ENCODE measurements at regions not wholly inside any gene's neighbourhood (a gene's known extent, or its start where the extent isn't known, plus 50 kb on each side); places are given as distances from the start of the nearest gene placed in this dataset.
"Not testable (repeated sequence)": the region's sequence is repeated elsewhere in the genome, so short reads cannot be mapped to it uniquely, and the experiment has no call there.

- DNase-seq (ENCODE audit: low spot score) = no peak
These were observed 218.0 kb upstream of the ADGRL4 start for GRCh38 chr1:79224537-79224936.

GRCh38 chr1:79220509-79220908 is 214.0 kb upstream of the ADGRL4 start:
- DNase-seq (ENCODE audit: low spot score) = no peak

GRCh38 chr1:79215311-79215710 is 208.8 kb upstream of the ADGRL4 start:
- DNase-seq (ENCODE audit: low spot score) = no peak

DNA sequence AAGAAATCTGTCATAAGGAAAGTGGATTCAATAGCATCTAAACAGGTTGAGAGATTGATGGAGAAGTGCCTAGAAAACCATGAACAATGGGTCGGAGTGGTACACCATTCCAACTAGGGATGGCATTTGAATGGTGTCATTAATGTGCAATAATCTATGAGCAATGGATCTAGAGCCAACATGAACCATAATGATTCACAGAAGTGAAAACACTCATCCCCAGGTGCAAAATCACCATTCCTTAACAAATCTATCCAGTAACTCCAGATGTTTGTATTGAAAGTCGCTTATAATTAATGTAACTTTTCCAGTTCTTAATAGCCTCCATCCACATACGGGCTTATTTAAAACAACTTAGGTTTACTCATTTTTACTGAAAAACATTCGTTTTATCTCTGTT is 201.3 kb upstream of the ADGRL4 start:
- no peak for DNase-seq (ENCODE audit: low spot score)

DNA sequence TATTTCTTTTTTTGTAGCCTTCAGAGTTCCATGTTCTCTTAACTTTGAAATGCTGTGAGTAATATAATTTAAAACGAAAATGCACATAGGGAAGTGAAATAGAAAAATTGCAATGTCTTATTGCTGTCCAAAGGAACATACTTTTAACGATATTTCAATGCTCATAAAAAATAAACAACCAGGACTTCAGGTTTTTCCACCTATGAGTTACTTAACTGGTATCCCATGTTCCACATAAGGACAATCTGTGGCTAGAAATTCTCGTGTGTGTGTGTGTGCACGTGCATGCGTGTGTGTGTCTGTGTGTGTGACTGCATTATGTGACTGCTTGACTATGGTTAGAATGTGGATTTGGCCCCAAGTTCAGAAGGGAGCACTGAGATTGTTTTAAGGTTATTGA is 200.8 kb upstream of the ADGRL4 start:
- no peak for DNase-seq (ENCODE audit: low spot score)

DNA sequence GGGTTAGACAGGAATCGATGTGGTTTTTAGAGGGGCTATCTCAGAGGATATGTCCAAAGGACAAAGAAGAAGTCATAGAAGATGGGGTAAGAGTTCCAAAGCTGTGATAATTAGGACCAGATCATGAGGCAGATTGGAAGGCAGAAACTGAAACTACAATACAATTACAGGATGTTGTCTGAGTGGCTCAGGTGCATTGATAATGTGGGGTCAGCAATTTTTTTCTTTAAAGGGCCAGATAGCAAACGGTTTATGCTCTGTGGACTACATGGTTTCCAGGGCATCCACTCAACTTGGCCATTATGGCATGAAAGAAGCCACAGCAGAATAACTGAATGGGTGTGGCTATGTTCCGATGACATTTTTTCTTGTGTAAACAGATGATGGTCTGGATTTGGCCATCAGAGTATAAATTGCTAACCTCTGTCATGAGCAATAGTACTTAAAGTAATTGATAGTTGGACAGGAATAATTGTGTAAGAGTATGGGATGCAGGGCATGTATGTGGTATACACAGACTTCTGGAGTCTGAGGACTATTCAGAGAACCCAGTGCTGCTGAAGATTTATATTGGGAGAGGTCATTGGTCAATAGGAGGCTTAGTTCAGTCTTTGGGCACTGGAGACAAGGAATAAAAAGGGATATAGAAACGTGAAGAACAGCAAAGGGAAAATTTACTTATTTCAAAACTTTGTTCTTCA is 198.4 kb upstream of the ADGRL4 start:
- peak; percentile 12 for DNase-seq (ENCODE audit: low spot score)

DNA sequence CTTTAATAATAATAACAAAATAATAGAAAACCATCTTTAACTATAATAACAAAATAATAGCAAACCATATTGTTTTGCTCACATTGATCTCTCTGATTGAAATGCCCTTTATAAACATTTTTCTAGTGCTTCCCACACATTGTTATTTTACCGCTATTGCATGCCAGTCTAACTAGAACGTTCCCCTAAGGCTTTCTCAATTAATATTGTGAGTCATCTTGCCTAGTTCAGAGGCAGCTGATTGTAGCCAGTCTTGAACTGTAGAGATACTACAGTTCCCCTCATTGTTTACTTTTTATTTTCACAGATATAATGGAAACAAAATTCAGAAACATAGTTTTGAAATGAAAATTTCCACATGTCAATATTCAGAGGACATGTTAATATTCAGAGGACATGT is 192.3 kb upstream of the ADGRL4 start:
- DNase-seq (ENCODE audit: low spot score) = peak; percentile 47

- peak; percentile 15 for DNase-seq (ENCODE audit: low spot score)
These were observed 190.9 kb upstream of the ADGRL4 start for GRCh38 chr1:79197421-79197820.

DNA sequence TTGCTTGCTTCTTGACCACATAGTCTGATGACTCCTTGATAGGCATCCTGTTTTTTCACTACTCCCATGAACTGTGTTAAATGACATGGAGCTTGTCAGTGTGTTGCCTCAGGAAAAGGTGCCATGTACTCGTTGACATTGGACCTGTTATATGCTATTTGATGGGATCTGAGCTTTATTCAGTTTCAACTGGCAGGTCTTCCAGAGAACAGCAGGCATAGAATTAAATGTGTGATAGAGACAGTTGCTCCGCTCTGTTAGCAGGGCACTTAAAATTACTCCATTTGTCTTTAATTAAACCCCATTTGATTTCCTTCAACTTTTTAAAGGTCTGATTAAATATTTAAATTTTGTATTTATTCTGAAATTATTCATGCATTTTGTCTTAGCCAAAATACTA is 189.7 kb upstream of the ADGRL4 start:
- DNase-seq (ENCODE audit: low spot score) = no peak

DNA sequence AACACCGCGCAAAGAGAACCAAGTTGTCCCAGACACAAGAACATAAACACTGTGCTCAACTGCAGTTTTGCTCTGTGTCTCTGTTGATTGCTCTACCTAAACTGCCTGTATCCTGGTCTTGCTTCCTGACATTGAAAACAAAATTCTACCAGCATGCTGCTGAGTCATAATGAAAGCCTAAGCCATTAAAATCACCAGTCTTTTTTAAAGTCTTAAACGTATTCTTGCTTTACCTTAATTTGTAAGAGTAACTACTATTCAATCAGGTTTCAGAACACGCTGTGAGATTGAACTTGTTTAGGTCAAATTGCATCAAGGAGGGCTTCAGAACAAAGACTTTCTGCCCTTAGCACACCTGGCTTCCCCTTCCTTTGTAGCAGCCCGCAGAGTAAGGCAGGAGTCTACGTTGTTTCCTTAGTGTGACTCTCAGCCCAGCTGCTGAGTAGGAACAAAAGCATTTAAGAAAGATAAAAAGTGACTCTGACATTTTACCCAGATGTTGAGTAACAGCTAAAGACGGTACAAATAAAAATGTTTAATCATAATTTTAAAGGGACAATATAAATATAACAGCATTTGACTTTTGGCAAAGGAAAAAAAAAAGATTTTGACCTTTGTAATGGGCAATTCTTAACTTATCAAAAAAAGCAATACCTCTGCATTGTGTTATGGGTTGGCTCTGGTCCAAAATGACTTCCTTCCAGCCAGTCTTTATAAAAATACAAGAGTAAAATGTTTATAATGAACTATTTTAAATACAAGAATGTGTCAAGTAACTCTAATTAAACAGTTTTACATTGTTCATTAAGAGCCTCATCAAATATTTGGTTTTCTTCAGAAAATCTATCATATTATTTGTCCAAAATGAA is 186.9 kb upstream of the ADGRL4 start:
- peak; percentile 47 for DNase-seq (ENCODE audit: low spot score)

DNA sequence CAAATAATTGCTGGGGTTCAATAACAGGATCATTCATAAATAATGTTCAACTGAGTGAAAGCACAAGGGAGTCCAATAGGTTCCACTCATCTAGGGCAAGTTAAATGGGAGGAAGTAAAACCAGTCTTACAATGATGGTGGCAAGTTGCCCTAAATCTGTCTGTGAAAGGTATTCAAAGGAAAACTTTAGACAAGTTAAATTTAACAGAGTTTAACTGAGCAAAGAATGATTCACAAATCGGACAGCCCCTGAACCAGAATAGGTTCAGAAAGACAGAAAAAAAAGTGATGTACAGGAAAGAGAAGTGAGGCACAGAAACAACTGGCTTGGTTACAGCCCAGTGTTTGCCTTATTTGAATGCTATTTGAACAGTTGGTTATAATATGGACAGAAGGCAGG is 183.5 kb upstream of the ADGRL4 start:
- DNase-seq (ENCODE audit: low spot score) = no peak

DNA sequence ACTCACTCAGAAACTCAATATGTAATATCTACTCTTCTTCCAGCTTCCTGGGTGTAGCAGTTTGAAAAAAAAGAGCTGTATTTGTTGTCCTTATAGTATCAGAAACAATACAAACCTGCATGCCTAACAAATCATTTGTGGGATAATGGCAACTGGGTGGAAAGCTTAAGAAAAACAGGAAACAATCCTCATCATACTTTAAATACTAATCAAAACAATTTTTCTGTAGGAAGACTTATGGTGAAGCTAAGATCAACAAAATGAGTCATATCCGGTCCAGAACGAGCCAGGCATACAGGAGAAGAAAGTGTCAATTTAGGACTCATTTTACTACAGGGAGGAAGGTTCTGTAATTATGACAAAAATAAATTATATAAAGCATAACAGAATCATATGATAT is 181.8 kb upstream of the ADGRL4 start:
- DNase-seq (ENCODE audit: low spot score) = no peak

DNA sequence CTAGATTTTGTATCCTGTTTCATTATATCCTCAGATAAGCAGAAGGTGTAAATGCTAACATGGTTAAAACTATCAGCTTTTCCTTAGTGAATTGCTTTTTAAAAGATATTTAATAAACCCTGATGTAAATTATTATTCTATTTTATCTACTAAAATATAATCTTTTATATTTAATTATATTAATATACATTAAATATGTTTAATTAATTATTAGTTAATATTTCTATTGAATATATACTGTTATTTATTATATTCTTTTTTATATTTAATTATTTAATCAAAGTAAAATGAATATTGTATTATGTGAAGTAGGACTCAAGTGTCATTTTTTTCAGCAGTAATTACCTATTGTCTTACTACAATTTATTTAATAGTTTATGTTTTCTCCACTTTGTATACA is 179.7 kb upstream of the ADGRL4 start:
- DNase-seq (ENCODE audit: low spot score) = no peak

DNA sequence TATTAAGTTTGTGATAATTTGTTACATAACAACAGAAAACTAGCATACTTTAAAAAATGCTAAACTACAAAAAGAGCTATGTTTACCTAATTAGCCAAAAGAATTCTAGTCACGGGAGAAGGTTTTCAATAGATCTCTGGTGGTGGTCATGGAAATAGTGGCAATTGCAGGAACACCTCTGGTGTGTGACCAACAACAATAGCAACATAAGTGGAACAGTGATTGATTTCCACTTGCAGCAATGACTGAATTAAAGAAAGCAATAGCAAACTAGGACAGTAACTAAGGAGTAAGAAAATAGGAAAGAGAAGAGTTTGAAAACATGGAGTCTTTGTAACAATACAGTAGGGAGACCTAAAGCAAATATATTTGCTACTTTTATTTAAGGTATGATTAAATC is 171.3 kb upstream of the ADGRL4 start:
- no peak for DNase-seq (ENCODE audit: low spot score)

- DNase-seq (ENCODE audit: low spot score) = peak; percentile 9
These were observed 154.5 kb upstream of the ADGRL4 start for GRCh38 chr1:79161077-79161476.

DNA sequence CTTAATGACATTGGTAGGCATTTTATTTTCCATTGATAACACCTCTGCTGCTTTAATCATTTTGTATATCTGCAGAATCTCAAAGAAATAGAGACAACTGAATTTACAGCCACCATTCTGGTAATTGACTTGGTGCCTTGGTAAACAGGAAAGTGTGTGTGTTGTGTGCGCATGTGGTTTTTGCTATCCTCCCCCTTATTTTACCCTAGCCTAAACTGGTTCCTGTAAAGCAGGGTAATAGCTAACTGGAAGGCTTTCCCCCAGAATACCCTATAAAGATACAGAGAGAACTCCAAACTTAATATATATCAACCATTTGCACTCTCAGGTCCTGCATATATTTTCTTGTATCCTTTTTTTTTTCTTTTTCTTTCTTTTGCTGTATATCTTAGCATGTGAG is 149.5 kb upstream of the ADGRL4 start:
- no peak for DNase-seq (ENCODE audit: low spot score)

DNA sequence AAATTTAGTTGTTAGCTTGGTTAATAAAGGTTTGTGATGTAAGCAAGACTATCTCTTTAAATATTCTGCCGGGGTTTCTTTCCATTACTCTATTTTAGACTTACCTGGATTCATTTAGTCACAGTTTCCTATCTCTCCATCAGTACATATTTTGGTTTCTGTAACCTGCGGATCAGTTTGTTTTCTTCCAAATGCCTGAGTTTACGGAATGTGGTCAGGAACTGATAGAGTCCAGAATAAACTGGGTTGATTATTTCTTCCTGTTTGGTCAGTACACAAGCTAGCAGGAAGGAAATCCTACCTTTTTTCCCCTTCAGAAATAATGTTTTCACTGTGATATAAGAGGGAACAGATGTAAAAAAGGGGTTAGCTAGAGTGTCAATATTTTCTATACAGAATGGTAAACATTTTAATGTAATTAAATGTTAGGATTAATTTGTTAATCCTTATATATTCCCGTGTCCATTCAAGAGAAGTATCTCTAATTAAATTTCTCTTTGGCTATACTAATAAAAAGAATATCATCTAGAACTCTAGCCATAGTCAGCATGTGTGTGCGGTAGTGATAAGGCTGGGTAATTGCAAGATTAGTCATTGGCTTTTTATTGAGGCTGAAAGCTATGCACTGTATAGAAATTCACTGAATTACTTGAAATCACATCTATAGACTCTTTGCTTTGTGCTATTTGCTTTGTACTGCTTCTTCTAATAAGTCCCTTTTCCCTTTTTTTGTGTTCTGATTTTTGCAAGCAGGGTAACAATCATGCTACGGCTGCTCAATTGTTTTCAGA is 144.7 kb upstream of the ADGRL4 start:
- no peak for DNase-seq (ENCODE audit: low spot score)

- DNase-seq (ENCODE audit: low spot score) = no peak
These were observed 144.0 kb upstream of the ADGRL4 start for GRCh38 chr1:79150576-79150975.

- not testable (repeated sequence) for DNase-seq (ENCODE audit: low spot score)
These were observed 131.7 kb upstream of the ADGRL4 start for GRCh38 chr1:79138227-79138626.

GRCh38 chr1:79133774-79134364 is 127.3 kb upstream of the ADGRL4 start:
- no peak for DNase-seq (ENCODE audit: low spot score)

GRCh38 chr1:79131626-79132025 is 125.1 kb upstream of the ADGRL4 start:
- no peak for DNase-seq (ENCODE audit: low spot score)

DNA sequence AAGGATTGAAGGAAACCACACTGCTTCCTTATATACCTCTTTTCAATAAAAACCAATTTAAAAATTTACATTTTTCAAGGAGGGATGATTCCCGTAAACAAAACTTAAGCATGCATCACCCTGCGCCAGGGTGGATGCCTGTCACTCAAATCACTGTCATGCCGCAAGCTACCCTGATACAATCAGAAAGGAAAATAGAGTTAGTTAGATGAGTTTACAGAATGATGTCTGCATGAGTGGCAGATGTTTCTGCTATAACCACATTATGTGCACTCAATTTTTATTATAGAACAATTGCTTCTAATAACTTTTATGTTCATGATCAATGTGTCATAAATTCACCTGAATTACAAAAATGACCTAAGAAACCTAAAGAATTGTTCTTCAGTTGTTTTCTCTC is 123.4 kb upstream of the ADGRL4 start:
- DNase-seq (ENCODE audit: low spot score) = no peak
